ENCODE measurements at regions not wholly inside any gene's neighbourhood (a gene's known extent, or its start where the extent isn't known, plus 50 kb on each side); places are given as distances from the start of the nearest gene placed in this dataset.

- TF ChIP-seq CTCF (IDR thresholded peaks at IDR 0.05; ENCODE audit: low read depth, low read length) (no peak), POLR2A (IDR thresholded peaks at IDR 0.05; ENCODE audit: extremely low read depth, insufficient read length) (no peak), MYC (IDR thresholded peaks at IDR 0.05; ENCODE audit: low read depth, low read length) (no peak)
Observed at GRCh38 chr3:191047930-191048329, 151.1 kb upstream of the OSTN start.
